Adrenal gland (tissue), 5 donors: ENCODE measurements at regions not wholly inside any gene's neighbourhood (a gene's known extent, or its start where the extent isn't known, plus 50 kb on each side); places are given as distances from the start of the nearest gene placed in this dataset.

Experiments
- CTCF ChIP-seq, 6 experiments: fragments of 450-650 bp in 4 of 6; fragments of 200-600 bp in 2 of 6; sonication (generic) in 1 of 6; IDR thresholded peaks; 1 replicate in 5 of 6; 2 replicates in 1 of 6; pipeline versions ENCODE4 v1.5.1 to v1.8.0; 2016 to 2021; ENCODE audit warnings: antibody characterized with exemption in 6 of 6, mild to moderate bottlenecking in 2 of 6, moderate library complexity in 1 of 6
- POLR2A ChIP-seq, 2 donors: fragments of 450-650 bp; IDR thresholded peaks; one replicate each; pipeline ENCODE4 v1.6.1; 2017; ENCODE audit warnings: antibody characterized with exemption in 2 of 2, mild to moderate bottlenecking in 2 of 2, moderate library complexity in 1 of 2
- donor health status: DM: no; HTN: no; CAD: no.

- TF ChIP-seq CTCF (IDR thresholded peaks at IDR 0.05) (no peak), POLR2A (IDR thresholded peaks at IDR 0.05) (no peak)
These were observed 110.4 kb downstream of the CBLN2 start for GRCh38 chr18:72433756-72434155.
